Upper lobe of right lung (tissue), 1 donor: ENCODE measurements at regions not wholly inside any gene's neighbourhood (a gene's known extent, or its start where the extent isn't known, plus 50 kb on each side); places are given as distances from the start of the nearest gene placed in this dataset.

ENCODE experiments used
- ATAC-seq: fragments of 200-7000 bp; cut with Tn5 transposase; one replicate; pipeline ENCODE4 v1.9.1; 2020; ENCODE audit warnings: mild to moderate bottlenecking, moderate library complexity
- DNase-seq: peaks from one replicate; pipeline ENCODE4 v3.0.0-alpha.2; 2020
- H3K27ac ChIP-seq: fragments of 200-600 bp; one replicate; pipeline ENCODE4 v1.8.0; 2022
- H3K27me3 ChIP-seq: fragments of 200-600 bp; one replicate; pipeline ENCODE4 v1.8.0; 2022; ENCODE audit warnings: mild to moderate bottlenecking
- H3K36me3 ChIP-seq: fragments of 200-600 bp; one replicate; pipeline ENCODE4 v1.8.0; 2022
- H3K4me1 ChIP-seq: fragments of 200-600 bp; one replicate; pipeline ENCODE4 v1.8.0; 2022
- H3K4me3 ChIP-seq: fragments of 200-600 bp; one replicate; pipeline ENCODE4 v1.8.0; 2022; ENCODE audit warnings: mild to moderate bottlenecking
- H3K9me3 ChIP-seq: fragments of 200-600 bp; one replicate; pipeline ENCODE4 v1.8.0; 2022
- CTCF ChIP-seq: fragments of 200-600 bp; IDR thresholded peaks from one replicate; pipeline ENCODE4 v1.8.0; 2022; ENCODE audit warnings: antibody characterized with exemption
- intact Hi-C: fragments of 100-400 bp; cut with DNase I; formaldehyde crosslinking; loops from one replicate; pipeline ENCODE4 v1.11.0; 2022
- donor health status: DM: no; HTN: yes; CAD: no; lungs with severe emphysema.

- intact Hi-C loops, result no loop called here
- Histone ChIP-seq H3K36me3 (no peaks in the 10 kb centered on the region), H3K9me3 (no peaks in the 10 kb centered on the region), H3K27ac (no peak overlapping the region), H3K4me1 (no peaks in the 10 kb centered on the region), H3K4me3 (no peak overlapping the region), H3K27me3 (no peaks in the 10 kb centered on the region)
- TF ChIP-seq CTCF, result no peak
- ATAC-seq, result no peak
- no peak for DNase-seq
These were observed 1467.3 kb upstream of the MIR17HG start for GRCh38 chr13:89880201-89880600.

- Histone ChIP-seq H3K36me3 (no peaks in the 10 kb centered on the region), H3K27me3 (no peaks in the 10 kb centered on the region), H3K4me3 (no peak overlapping the region), H3K9me3 (no peaks in the 10 kb centered on the region), H3K27ac (no peak overlapping the region), H3K4me1 (no peaks in the 10 kb centered on the region)
- DNase-seq, result no peak
- intact Hi-C loops, result no loop called here
- TF ChIP-seq CTCF, result no peak
- no peak for ATAC-seq
These were observed 1463.5 kb upstream of the MIR17HG start for GRCh38 chr13:89883893-89884448.

- no peak for ATAC-seq
- Histone ChIP-seq H3K4me1 (no peaks in the 10 kb centered on the region), H3K27me3 (no peaks in the 10 kb centered on the region), H3K9me3 (no peaks in the 10 kb centered on the region), H3K4me3 (no peak overlapping the region), H3K27ac (no peak overlapping the region), H3K36me3 (no peaks in the 10 kb centered on the region)
- intact Hi-C loops, result no loop called here
- TF ChIP-seq CTCF, result no peak
- DNase-seq, result no peak
These were observed 1456.7 kb upstream of the MIR17HG start for GRCh38 chr13:89890806-89891205.

- Histone ChIP-seq H3K27me3 (no peaks in the 10 kb centered on the region), H3K27ac (no peak overlapping the region), H3K4me3 (no peak overlapping the region), H3K4me1 (no peaks in the 10 kb centered on the region), H3K9me3 (no peaks in the 10 kb centered on the region), H3K36me3 (no peaks in the 10 kb centered on the region)
- ATAC-seq (no peak), DNase-seq (no peak)
- intact Hi-C loops, result no loop called here
- no peak for TF ChIP-seq CTCF
These were observed 1456.1 kb upstream of the MIR17HG start for GRCh38 chr13:89891416-89891815.

- intact Hi-C loops, result no loop called here
- Histone ChIP-seq H3K27me3 (no peaks in the 10 kb centered on the region), H3K27ac (no peak overlapping the region), H3K9me3 (no peaks in the 10 kb centered on the region), H3K36me3 (no peaks in the 10 kb centered on the region), H3K4me1 (no peaks in the 10 kb centered on the region), H3K4me3 (no peak overlapping the region)
- ATAC-seq (no peak), DNase-seq (no peak)
- TF ChIP-seq CTCF, result no peak
These were observed 1449.8 kb upstream of the MIR17HG start for GRCh38 chr13:89897681-89898080.
